ENCODE measurements at regions not wholly inside any gene's neighbourhood (a gene's known extent, or its start where the extent isn't known, plus 50 kb on each side); places are given as distances from the start of the nearest gene placed in this dataset.
"Not testable (repeated sequence)": the region's sequence is repeated elsewhere in the genome, so short reads cannot be mapped to it uniquely, and the experiment has no call there.

DNA sequence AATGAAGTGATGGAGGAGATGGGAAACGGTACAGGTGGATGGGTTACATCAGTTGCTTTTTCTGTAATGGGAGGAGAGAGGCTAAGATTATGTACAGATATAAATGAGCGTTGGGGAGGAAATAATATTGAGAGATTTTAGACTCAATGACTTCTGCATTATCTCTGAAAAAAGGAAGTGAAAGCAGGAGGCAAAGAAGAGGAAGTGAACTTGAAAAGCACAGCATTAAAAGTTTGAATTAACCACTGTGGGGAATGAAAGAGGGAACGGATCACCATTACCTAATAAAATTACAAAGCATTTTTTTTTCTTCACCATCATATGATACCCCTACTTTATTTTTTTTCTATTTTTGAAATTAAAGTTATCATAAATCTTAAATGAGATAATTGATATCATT lies 1025.5 kb downstream of the RPA4 start:
- no peak for DNase-seq
- Histone ChIP-seq H3K4me3 (no peak overlapping the region), H3K4me1 (no peaks in the 10 kb centered on the region), H3K27ac (no peak overlapping the region), H3K9me3 (no peaks in the 10 kb centered on the region), H3K36me3 (no peaks in the 10 kb centered on the region), H3K27me3 (no peaks in the 10 kb centered on the region)
- TF ChIP-seq, protein P1, sequence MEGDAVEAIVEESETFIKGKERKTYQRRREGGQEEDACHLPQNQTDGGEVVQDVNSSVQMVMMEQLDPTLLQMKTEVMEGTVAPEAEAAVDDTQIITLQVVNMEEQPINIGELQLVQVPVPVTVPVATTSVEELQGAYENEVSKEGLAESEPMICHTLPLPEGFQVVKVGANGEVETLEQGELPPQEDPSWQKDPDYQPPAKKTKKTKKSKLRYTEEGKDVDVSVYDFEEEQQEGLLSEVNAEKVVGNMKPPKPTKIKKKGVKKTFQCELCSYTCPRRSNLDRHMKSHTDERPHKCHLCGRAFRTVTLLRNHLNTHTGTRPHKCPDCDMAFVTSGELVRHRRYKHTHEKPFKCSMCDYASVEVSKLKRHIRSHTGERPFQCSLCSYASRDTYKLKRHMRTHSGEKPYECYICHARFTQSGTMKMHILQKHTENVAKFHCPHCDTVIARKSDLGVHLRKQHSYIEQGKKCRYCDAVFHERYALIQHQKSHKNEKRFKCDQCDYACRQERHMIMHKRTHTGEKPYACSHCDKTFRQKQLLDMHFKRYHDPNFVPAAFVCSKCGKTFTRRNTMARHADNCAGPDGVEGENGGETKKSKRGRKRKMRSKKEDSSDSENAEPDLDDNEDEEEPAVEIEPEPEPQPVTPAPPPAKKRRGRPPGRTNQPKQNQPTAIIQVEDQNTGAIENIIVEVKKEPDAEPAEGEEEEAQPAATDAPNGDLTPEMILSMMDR (IDR thresholded peaks at IDR 0.05), result no peak
- intact Hi-C loops (cut with DNase I; ENCODE audit: low total_unique reads), result no loop called here

DNA sequence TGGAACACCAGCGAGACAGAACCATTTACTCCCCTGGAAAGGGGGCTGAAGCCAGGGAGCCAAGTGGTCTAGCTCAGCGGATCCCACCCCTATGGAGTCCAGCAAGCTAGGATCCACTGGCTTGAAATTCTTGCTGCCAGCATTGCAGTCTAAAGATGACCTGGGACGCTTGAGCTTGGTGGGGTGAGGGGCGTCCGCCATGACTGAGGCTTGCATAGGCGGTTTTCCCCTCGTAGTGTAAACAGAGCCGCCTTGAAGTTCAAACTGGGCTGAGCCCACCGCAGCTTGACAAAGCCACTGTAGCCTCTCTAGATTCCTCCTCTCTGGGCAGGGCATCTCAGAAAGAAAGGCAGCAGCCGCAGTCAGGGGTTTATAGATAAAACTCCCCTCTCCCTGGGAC lies 1031.7 kb downstream of the RPA4 start:
- H3K9me3 ChIP-seq; H3K36me3 ChIP-seq; H3K4me1 ChIP-seq; H3K27me3 ChIP-seq; H3K4me3 ChIP-seq; DNase-seq; intact Hi-C loops (cut with DNase I; ENCODE audit: low total_unique reads); H3K27ac ChIP-seq: not testable (repeated sequence)

DNA sequence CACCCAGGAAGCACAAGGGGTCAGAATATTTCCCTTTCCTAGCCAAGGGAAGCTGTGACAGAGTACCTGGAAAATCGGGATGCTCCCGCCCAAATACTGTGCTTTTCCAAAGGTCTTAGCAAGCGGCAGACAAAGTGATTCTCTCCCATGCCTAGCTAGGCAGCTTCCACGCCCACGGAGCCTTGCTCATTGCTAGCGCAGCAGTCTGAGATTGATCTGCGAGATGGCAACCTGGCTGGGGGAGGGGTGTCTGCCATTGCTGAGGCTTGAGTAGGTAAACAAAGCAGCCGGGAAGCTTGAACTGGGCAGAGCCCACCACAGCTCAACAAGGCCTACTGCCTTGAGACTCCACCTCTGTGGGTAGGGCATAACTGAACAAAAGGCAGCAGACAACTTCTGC lies 1037.5 kb downstream of the RPA4 start:
- H3K4me1 ChIP-seq; H3K4me3 ChIP-seq; H3K27me3 ChIP-seq; DNase-seq; H3K36me3 ChIP-seq; H3K9me3 ChIP-seq; H3K27ac ChIP-seq; intact Hi-C loops (cut with DNase I; ENCODE audit: low total_unique reads): not testable (repeated sequence)

DNA sequence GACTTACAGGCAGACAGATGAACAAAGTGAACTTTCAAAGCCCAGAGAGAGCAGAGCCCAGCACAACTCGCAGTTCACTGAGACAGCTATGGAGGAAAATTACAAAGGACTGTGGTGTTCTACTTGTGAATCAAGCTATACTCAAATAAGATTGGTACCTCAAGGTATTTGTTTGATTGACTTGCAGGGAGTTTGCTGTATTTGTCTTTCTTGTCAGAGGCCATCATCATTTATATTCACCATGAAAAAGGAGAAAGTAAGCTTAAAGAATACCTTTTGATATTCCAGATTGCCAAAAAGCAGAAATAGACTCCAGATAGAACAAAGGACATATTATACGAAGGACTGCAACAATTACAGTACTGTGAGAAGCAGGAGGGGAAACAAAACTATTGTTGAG lies 1047.9 kb downstream of the RPA4 start:
- no peak for DNase-seq
- TF ChIP-seq, protein P1 (IDR thresholded peaks at IDR 0.05), result no peak
- no peaks in the 10 kb centered on the region for H3K36me3 ChIP-seq
- H3K4me1 ChIP-seq, result no peaks in the 10 kb centered on the region
- intact Hi-C loops (cut with DNase I; ENCODE audit: low total_unique reads), result no loop called here
- no peaks in the 10 kb centered on the region for H3K27me3 ChIP-seq
- no peak overlapping the region for H3K27ac ChIP-seq
- no peaks in the 10 kb centered on the region for H3K9me3 ChIP-seq
- H3K4me3 ChIP-seq, result no peak overlapping the region

DNA sequence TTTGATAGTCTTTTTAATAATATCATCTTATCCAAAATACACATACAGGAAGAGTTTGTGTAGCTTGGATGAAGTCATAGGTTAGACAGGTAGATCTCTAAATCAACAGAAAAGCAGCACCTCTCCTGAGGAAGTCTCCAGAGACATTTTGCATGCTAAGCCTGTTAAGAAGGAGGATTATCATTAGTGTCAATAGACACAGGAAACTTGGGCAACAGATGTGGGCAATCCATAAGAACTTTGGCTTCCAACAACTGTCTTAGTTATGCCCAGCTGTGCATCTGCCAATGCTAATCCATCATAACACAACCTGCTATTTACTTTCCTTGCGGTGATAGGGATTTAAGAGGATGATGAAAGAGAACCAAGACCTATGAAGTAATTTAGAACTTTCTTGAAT lies 1052.6 kb downstream of the RPA4 start:
- TF ChIP-seq, protein P1 (IDR thresholded peaks at IDR 0.05), result no peak
- Histone ChIP-seq H3K4me1 (no peaks in the 10 kb centered on the region), H3K4me3 (no peak overlapping the region), H3K27ac (no peak overlapping the region), H3K36me3 (no peaks in the 10 kb centered on the region), H3K27me3 (no peaks in the 10 kb centered on the region), H3K9me3 (no peaks in the 10 kb centered on the region)
- no peak for DNase-seq
- intact Hi-C loops (cut with DNase I; ENCODE audit: low total_unique reads), result no loop called here

DNA sequence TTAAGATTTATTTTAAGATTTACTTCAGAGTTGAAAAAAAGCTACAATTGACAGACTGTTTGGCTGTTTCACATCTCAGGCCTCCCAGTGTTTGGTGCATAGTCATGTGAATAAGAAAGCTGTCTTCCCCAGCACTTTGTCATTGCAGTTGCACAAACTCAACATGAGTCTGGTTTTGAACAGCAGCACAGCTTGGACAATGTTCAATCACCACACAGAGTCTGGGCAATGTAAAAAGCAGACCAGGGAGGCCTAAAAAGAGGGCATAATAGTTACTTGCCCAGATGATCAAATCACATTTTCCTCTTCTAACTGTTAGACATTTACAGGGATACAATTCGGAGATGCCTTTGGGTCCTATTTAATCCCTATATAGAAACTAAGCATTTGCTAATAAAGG lies 1055.0 kb downstream of the RPA4 start:
- H3K9me3 ChIP-seq, result no peaks in the 10 kb centered on the region
- no peaks in the 10 kb centered on the region for H3K36me3 ChIP-seq
- intact Hi-C loops (cut with DNase I; ENCODE audit: low total_unique reads), result no loop called here
- no peak for DNase-seq
- TF ChIP-seq, protein P1 (IDR thresholded peaks at IDR 0.05), result no peak
- H3K27ac ChIP-seq, result no peak overlapping the region
- no peak overlapping the region for H3K4me3 ChIP-seq
- H3K27me3 ChIP-seq, result no peaks in the 10 kb centered on the region
- H3K4me1 ChIP-seq, result no peaks in the 10 kb centered on the region

DNA sequence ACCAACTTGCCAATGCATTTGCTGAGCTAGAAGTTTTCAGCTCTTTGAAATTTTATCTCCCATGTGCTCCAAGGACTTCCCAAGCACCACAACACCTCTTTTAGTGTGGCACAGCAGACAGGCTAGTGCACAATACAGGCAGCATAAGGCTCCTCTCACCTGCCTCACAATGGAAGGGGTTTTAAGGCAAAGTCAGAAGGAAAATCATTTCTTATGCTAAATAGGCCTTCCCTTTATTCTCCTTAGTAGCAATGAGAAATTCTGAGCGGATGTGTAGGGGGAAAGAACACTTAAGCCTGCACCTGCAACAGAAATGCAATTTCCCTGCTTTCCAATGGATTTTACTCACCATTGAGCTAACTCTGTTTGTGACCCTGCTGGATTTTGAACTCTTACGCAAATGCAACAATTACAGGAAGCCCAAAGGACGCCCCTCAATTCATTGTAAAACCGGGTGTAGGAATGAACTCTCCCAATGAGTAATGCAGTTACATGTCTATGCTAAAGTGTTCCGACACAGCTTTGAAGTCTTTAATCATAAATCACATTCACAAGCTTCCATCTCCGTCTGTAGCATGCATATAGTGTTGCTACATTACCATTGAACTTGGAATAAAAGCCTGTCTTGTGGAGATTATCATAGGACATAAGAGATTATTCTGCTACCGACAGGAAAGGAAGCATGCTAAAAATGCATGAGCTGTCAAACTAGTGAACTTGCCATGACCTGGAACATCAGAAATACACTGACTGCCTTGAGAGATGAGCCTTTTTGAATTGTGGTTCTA lies 1084.9 kb downstream of the RPA4 start:
- TF ChIP-seq, protein P1 (IDR thresholded peaks at IDR 0.05), result no peak
- intact Hi-C loops (cut with DNase I; ENCODE audit: low total_unique reads), result no loop called here
- DNase-seq, result no peak
- no peaks in the 10 kb centered on the region for H3K4me1 ChIP-seq
- no peaks in the 10 kb centered on the region for H3K27me3 ChIP-seq
- no peaks in the 10 kb centered on the region for H3K36me3 ChIP-seq
- H3K4me3 ChIP-seq, result no peak overlapping the region
- H3K9me3 ChIP-seq, result no peaks in the 10 kb centered on the region
- no peak overlapping the region for H3K27ac ChIP-seq

Measured in tibial artery (tissue), 4 donors.